ENCODE measurements at regions not wholly inside any gene's neighbourhood (a gene's known extent, or its start where the extent isn't known, plus 50 kb on each side); places are given as distances from the start of the nearest gene placed in this dataset.

DNA sequence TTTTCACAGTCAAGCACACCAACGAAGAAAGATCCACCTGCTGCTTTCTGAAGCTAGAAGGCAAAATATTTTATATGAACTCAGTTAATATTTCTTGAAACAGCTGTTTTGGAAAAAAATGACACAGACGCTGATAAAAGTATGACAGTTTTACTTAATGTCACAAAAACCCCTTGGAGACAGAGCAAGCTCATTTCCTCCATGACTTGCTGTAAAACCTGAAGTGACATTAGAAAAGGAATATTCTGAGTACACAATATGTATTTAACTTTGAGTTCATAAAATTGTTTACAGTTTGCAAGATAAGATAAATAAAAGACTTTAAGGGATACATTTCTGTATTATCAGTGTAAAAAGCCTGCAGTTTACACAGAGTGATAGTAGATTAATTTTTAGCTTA is 105.4 kb downstream of the DSEL start:
- Histone ChIP-seq H3K27me3 (replicated peaks) (no peaks in the 10 kb centered on the region), H3K4me3 (ENCODE audit: low read depth, low read length) (no peak overlapping the region), H3K36me3 (replicated peaks) (no peaks in the 10 kb centered on the region), H3K27ac (no peak overlapping the region)
- TF ChIP-seq, protein P1, sequence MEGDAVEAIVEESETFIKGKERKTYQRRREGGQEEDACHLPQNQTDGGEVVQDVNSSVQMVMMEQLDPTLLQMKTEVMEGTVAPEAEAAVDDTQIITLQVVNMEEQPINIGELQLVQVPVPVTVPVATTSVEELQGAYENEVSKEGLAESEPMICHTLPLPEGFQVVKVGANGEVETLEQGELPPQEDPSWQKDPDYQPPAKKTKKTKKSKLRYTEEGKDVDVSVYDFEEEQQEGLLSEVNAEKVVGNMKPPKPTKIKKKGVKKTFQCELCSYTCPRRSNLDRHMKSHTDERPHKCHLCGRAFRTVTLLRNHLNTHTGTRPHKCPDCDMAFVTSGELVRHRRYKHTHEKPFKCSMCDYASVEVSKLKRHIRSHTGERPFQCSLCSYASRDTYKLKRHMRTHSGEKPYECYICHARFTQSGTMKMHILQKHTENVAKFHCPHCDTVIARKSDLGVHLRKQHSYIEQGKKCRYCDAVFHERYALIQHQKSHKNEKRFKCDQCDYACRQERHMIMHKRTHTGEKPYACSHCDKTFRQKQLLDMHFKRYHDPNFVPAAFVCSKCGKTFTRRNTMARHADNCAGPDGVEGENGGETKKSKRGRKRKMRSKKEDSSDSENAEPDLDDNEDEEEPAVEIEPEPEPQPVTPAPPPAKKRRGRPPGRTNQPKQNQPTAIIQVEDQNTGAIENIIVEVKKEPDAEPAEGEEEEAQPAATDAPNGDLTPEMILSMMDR (IDR thresholded peaks at IDR 0.05; ENCODE audit: low read depth, low read length, missing control alignments) = no peak
- in situ Hi-C loops (cut with HindIII; ENCODE audit: low pct_ligation_motif_present, low sequenced_read_pairs) = no loop called here
- no peak for DNase-seq

DNA sequence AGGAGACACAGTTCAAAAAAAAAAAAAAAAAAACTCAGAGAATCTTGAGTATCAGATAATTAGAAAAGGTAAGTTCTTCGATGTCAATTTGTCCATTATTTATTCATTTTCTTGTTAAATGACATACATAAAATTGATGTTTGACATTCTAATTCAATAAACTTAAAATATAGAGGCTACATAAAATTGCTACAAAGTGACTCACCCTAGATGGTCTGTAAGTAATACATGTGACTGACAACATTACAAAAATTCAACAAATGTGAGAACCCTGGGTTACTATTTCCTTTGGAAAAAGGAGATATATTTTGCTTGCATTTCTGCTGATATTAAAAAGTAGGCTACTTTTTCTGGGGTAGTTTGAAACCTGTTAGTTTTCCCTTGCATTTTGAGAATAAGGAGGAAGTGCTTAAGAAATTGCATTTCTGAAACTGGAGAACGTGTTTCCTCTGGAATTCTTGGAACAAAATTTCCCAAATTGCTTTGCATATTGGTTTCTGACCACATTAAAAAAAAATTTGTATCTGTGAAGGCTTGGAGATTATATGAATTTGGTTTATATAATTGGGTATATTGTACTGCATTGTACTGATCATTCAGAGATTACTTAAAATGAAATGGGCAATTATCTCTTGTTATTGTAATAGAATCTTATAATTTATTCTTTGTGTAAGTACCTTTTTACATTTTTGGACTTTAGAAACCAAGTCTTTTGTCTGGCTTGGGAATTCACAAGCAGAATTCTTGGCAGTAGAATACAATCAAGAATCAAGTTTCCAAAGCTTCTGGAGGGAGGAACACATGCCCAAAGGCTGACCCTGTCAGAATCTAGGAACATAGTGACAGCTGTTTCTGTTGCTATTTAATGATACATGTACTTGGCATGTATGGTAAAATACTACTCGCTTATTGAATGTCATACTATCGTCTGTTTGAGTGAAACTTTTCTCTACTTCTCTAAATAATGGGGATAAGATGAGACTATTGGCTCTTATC is 106.1 kb downstream of the DSEL start:
- Histone ChIP-seq H3K36me3 (replicated peaks) (no peaks in the 10 kb centered on the region), H3K27me3 (replicated peaks) (no peaks in the 10 kb centered on the region), H3K27ac (peak overlapping the region; percentile 37), H3K4me3 (ENCODE audit: low read depth, low read length) (no peak overlapping the region)
- peak; percentile 22 for DNase-seq
- TF ChIP-seq, protein P1 (IDR thresholded peaks at IDR 0.05; ENCODE audit: low read depth, low read length, missing control alignments) = no peak
- in situ Hi-C loops (cut with HindIII; ENCODE audit: low pct_ligation_motif_present, low sequenced_read_pairs) = no loop called here

DNA sequence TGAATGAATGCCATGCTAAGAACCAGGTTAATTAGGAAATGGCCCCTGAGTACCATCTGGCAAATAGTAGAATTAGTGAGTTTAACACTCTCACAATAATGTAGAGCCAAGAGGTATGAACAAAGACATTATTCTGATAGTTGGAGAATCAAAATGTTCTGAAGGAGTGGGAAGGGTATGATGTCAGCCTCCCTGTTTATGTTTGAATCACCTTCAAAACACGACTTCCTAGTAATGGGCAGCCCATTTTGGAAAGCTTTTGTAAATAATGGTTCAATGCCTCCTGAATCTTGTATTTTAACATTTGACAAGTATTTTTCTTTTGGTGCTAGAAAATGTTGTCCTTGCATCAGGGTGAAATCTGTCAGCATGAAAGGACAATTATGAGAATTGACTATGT is 108.3 kb downstream of the DSEL start:
- TF ChIP-seq, protein P1 (IDR thresholded peaks at IDR 0.05; ENCODE audit: low read depth, low read length, missing control alignments) = no peak
- no peak overlapping the region for H3K4me3 ChIP-seq (ENCODE audit: low read depth, low read length)
- in situ Hi-C loops (cut with HindIII; ENCODE audit: low pct_ligation_motif_present, low sequenced_read_pairs) = no loop called here
- no peaks in the 10 kb centered on the region for H3K27me3 ChIP-seq (replicated peaks)
- no peaks in the 10 kb centered on the region for H3K36me3 ChIP-seq (replicated peaks)
- H3K27ac ChIP-seq = no peak overlapping the region
- no peak for DNase-seq

DNA sequence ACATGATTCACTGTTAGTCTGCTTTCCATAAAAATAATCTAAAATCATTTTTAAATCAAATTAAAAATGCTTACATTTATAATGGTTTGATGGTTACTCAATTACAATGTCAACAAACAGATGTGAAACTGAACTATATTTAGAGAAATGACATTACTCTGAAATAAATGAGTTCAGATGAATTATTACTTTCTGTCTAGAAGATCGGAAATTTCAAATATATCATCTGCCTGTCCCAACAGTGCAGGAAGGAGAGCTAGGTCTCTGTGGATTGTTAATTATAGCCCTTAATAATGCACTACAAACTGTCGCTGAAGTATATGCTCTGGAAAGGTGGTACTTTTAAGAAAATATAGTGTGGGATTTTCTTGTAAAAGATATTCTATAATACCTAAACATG is 109.8 kb downstream of the DSEL start:
- no peaks in the 10 kb centered on the region for H3K36me3 ChIP-seq (replicated peaks)
- no peaks in the 10 kb centered on the region for H3K27me3 ChIP-seq (replicated peaks)
- DNase-seq = no peak
- H3K27ac ChIP-seq = no peak overlapping the region
- H3K4me3 ChIP-seq (ENCODE audit: low read depth, low read length) = no peak overlapping the region
- in situ Hi-C loops (cut with HindIII; ENCODE audit: low pct_ligation_motif_present, low sequenced_read_pairs) = no loop called here
- TF ChIP-seq, protein P1 (IDR thresholded peaks at IDR 0.05; ENCODE audit: low read depth, low read length, missing control alignments) = no peak

DNA sequence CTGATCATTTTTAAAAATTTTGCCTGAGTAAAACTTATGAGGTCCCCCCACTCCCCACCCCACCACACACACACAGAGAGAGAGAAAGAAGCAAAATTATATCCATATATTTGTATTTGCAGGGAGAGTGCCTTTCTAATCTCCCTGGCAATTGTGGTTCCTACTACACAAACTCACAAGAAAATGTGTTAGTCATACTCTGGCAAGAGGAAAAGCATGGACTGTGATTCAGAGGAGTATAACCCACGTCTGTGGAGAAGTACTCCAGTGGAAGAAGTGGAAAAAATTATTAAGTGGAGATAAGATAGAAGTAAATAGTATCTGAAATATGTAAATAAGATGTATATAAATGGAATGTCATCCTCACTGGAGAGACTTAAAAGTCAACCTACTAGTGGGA is 114.0 kb downstream of the DSEL start:
- in situ Hi-C loops (cut with HindIII; ENCODE audit: low pct_ligation_motif_present, low sequenced_read_pairs) = no loop called here
- Histone ChIP-seq H3K36me3 (replicated peaks) (no peaks in the 10 kb centered on the region), H3K27ac (peak overlapping the region; percentile 79), H3K27me3 (replicated peaks) (no peaks in the 10 kb centered on the region), H3K4me3 (ENCODE audit: low read depth, low read length) (no peak overlapping the region)
- DNase-seq = peak; percentile 74
- TF ChIP-seq, protein P1 (IDR thresholded peaks at IDR 0.05; ENCODE audit: low read depth, low read length, missing control alignments) = no peak

Data from brain microvascular endothelial cell (primary cell).